Sigmoid colon (tissue), 4 donors: ENCODE measurements at regions not wholly inside any gene's neighbourhood (a gene's known extent, or its start where the extent isn't known, plus 50 kb on each side); places are given as distances from the start of the nearest gene placed in this dataset.

Experiments
- CTCF ChIP-seq, 4 experiments: fragments of 450-650 bp in 3 of 4; fragments of 200-600 bp in 1 of 4; IDR thresholded peaks; one replicate each; pipeline ENCODE4 v1.5.1; 2016 to 2019; ENCODE audit warnings: antibody characterized with exemption in 4 of 4, mild to moderate bottlenecking in 3 of 4, moderate library complexity in 2 of 4
- POLR2A ChIP-seq, 2 donors: fragments of 450-650 bp; IDR thresholded peaks; one replicate each; pipeline ENCODE4 v1.6.1; 2016; ENCODE audit warnings: antibody characterized with exemption in 2 of 2, mild to moderate bottlenecking in 2 of 2, moderate library complexity in 2 of 2
- POLR2AphosphoS5 ChIP-seq, 4 donors: sonication (generic); formaldehyde crosslinking; IDR thresholded peaks; one replicate each; pipeline ENCODE4 v1.6.1; 2017; ENCODE audit warnings: antibody characterized with exemption in 4 of 4

- no peak for TF ChIP-seq POLR2A (IDR thresholded peaks at IDR 0.05)
- no peak for TF ChIP-seq CTCF (IDR thresholded peaks at IDR 0.05)
- no peak for TF ChIP-seq POLR2AphosphoS5 (IDR thresholded peaks at IDR 0.05)
These were observed 65.5 kb upstream of the FYN start for GRCh38 chr6:111938710-111939109.
